HepG2 (cell line): ENCODE measurements at regions not wholly inside any gene's neighbourhood (a gene's known extent, or its start where the extent isn't known, plus 50 kb on each side); places are given as distances from the start of the nearest gene placed in this dataset.

Experiments used
- ATAC-seq: fragments of 200-7000 bp; cut with Tn5 transposase; 3 replicates; pipeline ENCODE4 v1.9.1; 2020; ENCODE audit warnings: mild to moderate bottlenecking, moderate library complexity
- BruUV-seq: library from RNA; stranded (reverse); fragments of 400-500 nt; replicated peaks from 2 replicates; lab custom pipeline; 2021; lab: Mats Ljungman, UMichigan
- CTCF ChIA-PET: fragments of 300-600 bp; formaldehyde crosslinking; extraction: SDS; loops from one replicate; lab custom pipeline; 2021; ENCODE audit warnings: low total read pairs, inconsistent platforms, low intra/inter-chr PET ratio; lab: Yijun Ruan, JAX
- POLR2A ChIA-PET: fragments of 350-600 bp; sonication (Branson Sonifier 250); formaldehyde crosslinking; loops from one replicate; lab custom pipeline; 2020; ENCODE audit warnings: antibody characterized with exemption, inconsistent platforms; lab: Yijun Ruan, JAX
- DNase-seq: peaks from one replicate; pipeline ENCODE4 v3.0.0-alpha.2; 2015; ENCODE audit warnings: low spot score
- FAIRE-seq: peaks from 3 replicates; lab custom pipeline; 2011; peaks lifted over from hg19 to GRCh38; lab: Jason Lieb, UNC
- H2AFZ ChIP-seq: one replicate; pipeline ENCODE4 v1.6.1; 2011; ENCODE audit warnings: low read length, inconsistent platforms
- H3K27ac ChIP-seq: fragments of 300-600 bp; 3 replicates; pipeline ENCODE4 v1.8.0; 2011; ENCODE audit warnings: mixed run types, mild to moderate bottlenecking, mixed read lengths, low read length, inconsistent platforms; ENCODE audit not compliant: insufficient read depth; ENCODE audit errors: extremely low read length
- H3K27me3 ChIP-seq, 2 experiments: fragments of 200-600 bp in 1 of 2; 2 replicates in 1 of 2; 3 replicates in 1 of 2; pipeline versions ENCODE4 v1.6.0 to v1.8.0; 2011; ENCODE audit warnings: low read length in 2 of 2, mild to moderate bottlenecking in 2 of 2, moderate library complexity in 2 of 2, inconsistent platforms in 1 of 2; ENCODE audit not compliant: insufficient read depth in 2 of 2, control insufficient read depth in 1 of 2
- H3K36me3 ChIP-seq, 2 experiments: fragments of 200-600 bp in 1 of 2; replicated peaks in 1 of 2; 2 replicates in 1 of 2; 3 replicates in 1 of 2; pipeline versions ENCODE4 v1.5.1 to v1.8.0; 2011; ENCODE audit warnings: low read length in 2 of 2, inconsistent platforms in 1 of 2; ENCODE audit not compliant: insufficient read depth in 2 of 2, control insufficient read depth in 1 of 2
- H3K4me1 ChIP-seq: 2 replicates; pipeline ENCODE4 v1.5.1; 2012; ENCODE audit warnings: low read length, inconsistent platforms; ENCODE audit not compliant: insufficient read depth
- H3K4me2 ChIP-seq: 2 replicates; pipeline ENCODE4 v1.6.0; 2011; ENCODE audit warnings: low read depth, low read length, inconsistent platforms
- H3K4me3 ChIP-seq, 3 experiments: fragments of 200-600 bp in 1 of 3; sonication (generic), shearing (Covaris generic) in 1 of 3; replicated peaks in 1 of 3; 2 replicates each; pipeline ENCODE4 v1.5.1; 2011 to 2016; ENCODE audit warnings: low read length in 3 of 3, inconsistent platforms in 2 of 3, low read depth in 2 of 3, mild to moderate bottlenecking in 2 of 3, control low read depth in 1 of 3, mixed read lengths in 1 of 3; ENCODE audit not compliant: insufficient read depth in 1 of 3
- H3K79me2 ChIP-seq: one replicate; pipeline ENCODE4 v1.6.1; 2011; ENCODE audit warnings: low read length, inconsistent platforms; ENCODE audit not compliant: insufficient read depth
- H3K9ac ChIP-seq: 2 replicates; pipeline ENCODE4 v1.6.0; 2011; ENCODE audit warnings: mild to moderate bottlenecking, low read depth, low read length, inconsistent platforms; ENCODE audit not compliant: insufficient read depth
- H3K9me3 ChIP-seq: 2 replicates; pipeline ENCODE4 v1.5.1; 2012; ENCODE audit warnings: mild to moderate bottlenecking, low read length
- H4K20me1 ChIP-seq: 2 replicates; pipeline ENCODE4 v1.6.0; 2011; ENCODE audit warnings: inconsistent platforms, mild to moderate bottlenecking, low read length, moderate library complexity; ENCODE audit not compliant: insufficient read depth
- CEBPG ChIP-seq: IDR thresholded peaks from 2 replicates; pipeline ENCODE4 v1.6.1; 2016
- ETV5 ChIP-seq: IDR thresholded peaks from 2 replicates; pipeline ENCODE4 v1.6.1; 2018; ENCODE audit warnings: missing biosample characterization, missing genetic modification reagents, inconsistent platforms, borderline replicate concordance
- MAFK ChIP-seq, 2 experiments: IDR thresholded peaks in 1 of 2; conservative IDR thresholded peaks in 1 of 2; 2 replicates each; pipeline ENCODE4 v1.6.1; 2011; ENCODE audit warnings: improper control_type of control experiment in 2 of 2, low read length in 2 of 2
- NFE2L2 ChIP-seq: fragments of 150-350 bp; IDR thresholded peaks from 2 replicates; pipeline ENCODE4 v1.6.1; 2014; ENCODE audit warnings: low read length
- PITX1 ChIP-seq: sonication (generic); formaldehyde crosslinking; IDR thresholded peaks from 2 replicates; pipeline ENCODE4 v1.5.1; 2020; ENCODE audit warnings: mild to moderate bottlenecking, missing genetic modification reagents
- ZEB1 ChIP-seq: IDR thresholded peaks from 2 replicates; pipeline ENCODE4 v1.6.1; 2012; ENCODE audit warnings: mild to moderate bottlenecking, low read depth, inconsistent platforms; ENCODE audit not compliant: insufficient replicate concordance
- ZNF124 ChIP-seq: sonication (generic); formaldehyde crosslinking; IDR thresholded peaks from 2 replicates; pipeline ENCODE4 v1.4.0; 2020; ENCODE audit warnings: missing genetic modification reagents
- ZNF569 ChIP-seq: sonication (generic); formaldehyde crosslinking; IDR thresholded peaks from 2 replicates; pipeline ENCODE4 v1.5.0; 2020; ENCODE audit warnings: mild to moderate bottlenecking, missing genetic modification reagents, moderate library complexity, borderline replicate concordance
- WGBS: methylation state at CpG from one replicate; pipeline ENCODE4 v1.1.6; 2017; ENCODE audit warnings: low lambda C conversion rate; 5-methylcytosine and 5-hydroxymethylcytosine counted together
- in situ Hi-C: cut with HindIII; loops from 2 replicates; pipeline ENCODE4 v1.10.0; 2017; ENCODE audit warnings: low pct_unique_long_range_greater_than_20kb; ENCODE audit not compliant: extremely low pct_ligation_motif_present
- intact Hi-C: fragments of 100-400 bp; cut with micrococcal nuclease; formaldehyde crosslinking; loops from one replicate; pipeline ENCODE4 v1.10.0; 2022; ENCODE audit not compliant: unreplicated experiment
- TF ChIP-seq, protein P1 (sequence below): sonication (generic); formaldehyde crosslinking; IDR thresholded peaks from 2 replicates; pipeline ENCODE4 v1.4.0; 2020; ENCODE audit warnings: missing genetic modification reagents, borderline replicate concordance
- TF ChIP-seq, protein P2 (sequence below): sonication (generic); formaldehyde crosslinking; IDR thresholded peaks from 2 replicates; pipeline ENCODE4 v1.9.0; 2021; ENCODE audit warnings: mild to moderate bottlenecking, missing genetic modification reagents

DNA sequence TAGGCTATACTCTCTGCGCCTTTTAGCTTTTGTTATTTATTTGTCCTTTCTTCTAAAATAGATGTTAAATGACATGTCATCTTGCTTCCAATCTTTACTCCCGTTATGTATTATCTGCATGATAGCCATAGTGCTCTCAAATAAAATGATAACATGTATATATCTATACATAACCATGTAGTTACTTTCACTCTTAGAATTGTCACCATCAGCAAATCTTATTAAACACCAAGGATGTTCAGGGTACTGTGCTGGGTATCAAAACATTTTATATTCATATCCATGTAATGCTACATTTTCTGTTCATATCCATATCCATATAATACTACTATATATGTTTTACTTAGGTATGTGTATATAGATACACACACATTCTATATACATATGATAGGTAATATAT is 176.4 kb upstream of the CHST9 start:
- no peaks in the 10 kb centered on the region for H3K36me3 ChIP-seq
- no peaks in the 10 kb centered on the region for H3K4me1 ChIP-seq
- H3K9me3 ChIP-seq = no peaks in the 10 kb centered on the region
- H2AFZ ChIP-seq = no peak overlapping the region
- FAIRE-seq (no peak), DNase-seq (no peak), ATAC-seq (no peak)
- TF ChIP-seq, protein P1, sequence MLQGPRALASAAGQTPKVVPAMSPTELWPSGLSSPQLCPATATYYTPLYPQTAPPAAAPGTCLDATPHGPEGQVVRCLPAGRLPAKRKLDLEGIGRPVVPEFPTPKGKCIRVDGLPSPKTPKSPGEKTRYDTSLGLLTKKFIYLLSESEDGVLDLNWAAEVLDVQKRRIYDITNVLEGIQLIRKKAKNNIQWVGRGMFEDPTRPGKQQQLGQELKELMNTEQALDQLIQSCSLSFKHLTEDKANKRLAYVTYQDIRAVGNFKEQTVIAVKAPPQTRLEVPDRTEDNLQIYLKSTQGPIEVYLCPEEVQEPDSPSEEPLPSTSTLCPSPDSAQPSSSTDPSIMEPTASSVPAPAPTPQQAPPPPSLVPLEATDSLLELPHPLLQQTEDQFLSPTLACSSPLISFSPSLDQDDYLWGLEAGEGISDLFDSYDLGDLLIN (CRISPR knock-in tag) = no peak
- TF ChIP-seq MAFK (conservative IDR thresholded peaks at IDR 0.05 in 1 of 2, IDR thresholded peaks at IDR 0.05 in 1 of 2; ENCODE audit: low read length in 2 of 2) = peak; percentile 40 to 63; a peak in 3 of 4 replicates
- in situ Hi-C loops (no loop called here), intact Hi-C loops (no loop called here)
- 44% methylated on average over 2 of the region's 2 CpGs for WGBS
- no peak overlapping the region for H3K9ac ChIP-seq
- POLR2A ChIA-PET = no interaction called here
- no TSS peak for BruUV-seq
- H3K4me3 ChIP-seq = no peak overlapping the region
- CTCF ChIA-PET = no interaction called here
- H3K79me2 ChIP-seq = no peaks in the 10 kb centered on the region
- no peak overlapping the region for H3K4me2 ChIP-seq
- no peaks in the 10 kb centered on the region for H4K20me1 ChIP-seq
- H3K27ac ChIP-seq = no peak overlapping the region
- no peaks in the 10 kb centered on the region for H3K27me3 ChIP-seq

DNA sequence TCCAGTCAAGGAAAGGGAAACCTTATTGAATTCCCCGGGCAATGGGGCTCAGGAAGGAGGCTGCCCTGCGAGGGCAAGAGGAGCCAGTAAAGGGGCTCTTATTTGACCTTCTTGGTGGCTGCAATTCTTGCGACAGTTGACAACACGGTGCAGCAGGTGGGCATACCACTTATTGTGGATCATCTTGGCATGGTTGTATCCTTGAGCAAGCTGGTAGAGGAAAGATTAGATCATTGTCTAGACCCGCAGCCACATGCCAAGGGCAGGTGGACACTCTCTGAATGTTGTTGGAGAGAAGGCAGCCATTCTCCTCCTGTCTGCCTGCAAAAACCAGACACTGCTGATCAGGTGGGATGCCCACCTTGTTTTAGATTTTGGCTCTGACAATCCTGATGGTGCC is 170.2 kb upstream of the CHST9 start:
- no peak for ATAC-seq
- H3K9ac ChIP-seq = no peak overlapping the region
- no peaks in the 10 kb centered on the region for H3K4me1 ChIP-seq
- WGBS = 14% methylated on average over 4 of the region's 5 CpGs
- in situ Hi-C loops = loop anchor here (5.0 kb wide), 1 partner anchor 242 kb away; no protein-coding TSS in a partner anchor
- DNase-seq = no peak
- no peak overlapping the region for H2AFZ ChIP-seq
- H3K4me3 ChIP-seq = no peak overlapping the region
- H3K27ac ChIP-seq = no peak overlapping the region
- CTCF ChIA-PET = no interaction called here
- FAIRE-seq = no peak
- H3K27me3 ChIP-seq = no peaks in the 10 kb centered on the region
- POLR2A ChIA-PET = no interaction called here
- no peaks in the 10 kb centered on the region for H3K9me3 ChIP-seq
- intact Hi-C loops = no loop called here
- no peaks in the 10 kb centered on the region for H3K79me2 ChIP-seq
- H3K36me3 ChIP-seq = no peaks in the 10 kb centered on the region
- no peaks in the 10 kb centered on the region for H4K20me1 ChIP-seq
- no TSS peak for BruUV-seq
- no peak overlapping the region for H3K4me2 ChIP-seq
- TF ChIP-seq ZNF569 (no peak), ZEB1 (no peak), NFE2L2 (no peak), ZNF124 (CRISPR knock-in tag) (no peak), ETV5 (no peak), PITX1 (CRISPR knock-in tag) (no peak), CEBPG (CRISPR knock-in tag) (no peak)
- TF ChIP-seq, protein P2, sequence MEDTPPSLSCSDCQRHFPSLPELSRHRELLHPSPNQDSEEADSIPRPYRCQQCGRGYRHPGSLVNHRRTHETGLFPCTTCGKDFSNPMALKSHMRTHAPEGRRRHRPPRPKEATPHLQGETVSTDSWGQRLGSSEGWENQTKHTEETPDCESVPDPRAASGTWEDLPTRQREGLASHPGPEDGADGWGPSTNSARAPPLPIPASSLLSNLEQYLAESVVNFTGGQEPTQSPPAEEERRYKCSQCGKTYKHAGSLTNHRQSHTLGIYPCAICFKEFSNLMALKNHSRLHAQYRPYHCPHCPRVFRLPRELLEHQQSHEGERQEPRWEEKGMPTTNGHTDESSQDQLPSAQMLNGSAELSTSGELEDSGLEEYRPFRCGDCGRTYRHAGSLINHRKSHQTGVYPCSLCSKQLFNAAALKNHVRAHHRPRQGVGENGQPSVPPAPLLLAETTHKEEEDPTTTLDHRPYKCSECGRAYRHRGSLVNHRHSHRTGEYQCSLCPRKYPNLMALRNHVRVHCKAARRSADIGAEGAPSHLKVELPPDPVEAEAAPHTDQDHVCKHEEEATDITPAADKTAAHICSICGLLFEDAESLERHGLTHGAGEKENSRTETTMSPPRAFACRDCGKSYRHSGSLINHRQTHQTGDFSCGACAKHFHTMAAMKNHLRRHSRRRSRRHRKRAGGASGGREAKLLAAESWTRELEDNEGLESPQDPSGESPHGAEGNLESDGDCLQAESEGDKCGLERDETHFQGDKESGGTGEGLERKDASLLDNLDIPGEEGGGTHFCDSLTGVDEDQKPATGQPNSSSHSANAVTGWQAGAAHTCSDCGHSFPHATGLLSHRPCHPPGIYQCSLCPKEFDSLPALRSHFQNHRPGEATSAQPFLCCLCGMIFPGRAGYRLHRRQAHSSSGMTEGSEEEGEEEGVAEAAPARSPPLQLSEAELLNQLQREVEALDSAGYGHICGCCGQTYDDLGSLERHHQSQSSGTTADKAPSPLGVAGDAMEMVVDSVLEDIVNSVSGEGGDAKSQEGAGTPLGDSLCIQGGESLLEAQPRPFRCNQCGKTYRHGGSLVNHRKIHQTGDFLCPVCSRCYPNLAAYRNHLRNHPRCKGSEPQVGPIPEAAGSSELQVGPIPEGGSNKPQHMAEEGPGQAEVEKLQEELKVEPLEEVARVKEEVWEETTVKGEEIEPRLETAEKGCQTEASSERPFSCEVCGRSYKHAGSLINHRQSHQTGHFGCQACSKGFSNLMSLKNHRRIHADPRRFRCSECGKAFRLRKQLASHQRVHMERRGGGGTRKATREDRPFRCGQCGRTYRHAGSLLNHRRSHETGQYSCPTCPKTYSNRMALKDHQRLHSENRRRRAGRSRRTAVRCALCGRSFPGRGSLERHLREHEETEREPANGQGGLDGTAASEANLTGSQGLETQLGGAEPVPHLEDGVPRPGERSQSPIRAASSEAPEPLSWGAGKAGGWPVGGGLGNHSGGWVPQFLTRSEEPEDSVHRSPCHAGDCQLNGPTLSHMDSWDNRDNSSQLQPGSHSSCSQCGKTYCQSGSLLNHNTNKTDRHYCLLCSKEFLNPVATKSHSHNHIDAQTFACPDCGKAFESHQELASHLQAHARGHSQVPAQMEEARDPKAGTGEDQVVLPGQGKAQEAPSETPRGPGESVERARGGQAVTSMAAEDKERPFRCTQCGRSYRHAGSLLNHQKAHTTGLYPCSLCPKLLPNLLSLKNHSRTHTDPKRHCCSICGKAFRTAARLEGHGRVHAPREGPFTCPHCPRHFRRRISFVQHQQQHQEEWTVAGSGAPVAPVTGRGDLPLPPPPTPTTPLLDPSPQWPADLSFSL (CRISPR knock-in tag) = no peak
